SIG-M5 treated with dmso at 0.1 percent for 504 hours (cell line): ENCODE measurements at regions not wholly inside any gene's neighbourhood (a gene's known extent, or its start where the extent isn't known, plus 50 kb on each side); places are given as distances from the start of the nearest gene placed in this dataset.
"Not testable (repeated sequence)": the region's sequence is repeated elsewhere in the genome, so short reads cannot be mapped to it uniquely, and the experiment has no call there.

Experiments
- DNase-seq: peaks from one replicate; lab custom pipeline; 2025; ENCODE audit not compliant: unreplicated experiment; lab: John Stamatoyannopoulos, UW

DNA sequence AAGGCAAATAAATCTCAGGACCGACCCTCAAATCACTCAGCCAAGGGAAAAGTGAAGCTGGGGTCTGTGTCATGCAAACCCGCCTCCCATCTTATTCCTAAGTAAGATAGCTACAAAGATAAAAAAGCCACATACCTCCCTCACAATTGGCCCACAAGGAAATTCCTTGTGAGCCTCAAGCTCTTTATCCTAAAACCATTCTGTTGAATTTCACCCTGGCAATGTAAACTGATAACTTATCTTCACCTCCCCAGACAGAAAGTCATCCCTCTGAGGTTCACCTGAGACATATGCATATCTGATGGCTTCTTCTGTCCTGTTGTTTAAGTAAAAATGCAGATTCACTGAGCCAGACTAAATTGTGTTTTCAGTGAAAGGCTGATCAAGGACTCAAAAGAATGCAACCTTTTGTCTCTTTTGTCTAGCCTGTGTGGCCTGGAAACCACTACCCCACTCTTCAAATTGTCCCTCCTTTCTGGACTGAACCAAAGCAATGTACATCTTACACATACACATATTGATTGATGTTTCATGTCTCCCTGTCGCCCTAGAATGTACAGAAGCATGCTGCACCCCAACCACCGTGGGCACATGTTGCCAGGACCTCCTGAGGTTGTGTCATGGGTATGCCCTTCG, 91.3 kb downstream of the MFAP3L start:
- DNase-seq: no peak

DNA sequence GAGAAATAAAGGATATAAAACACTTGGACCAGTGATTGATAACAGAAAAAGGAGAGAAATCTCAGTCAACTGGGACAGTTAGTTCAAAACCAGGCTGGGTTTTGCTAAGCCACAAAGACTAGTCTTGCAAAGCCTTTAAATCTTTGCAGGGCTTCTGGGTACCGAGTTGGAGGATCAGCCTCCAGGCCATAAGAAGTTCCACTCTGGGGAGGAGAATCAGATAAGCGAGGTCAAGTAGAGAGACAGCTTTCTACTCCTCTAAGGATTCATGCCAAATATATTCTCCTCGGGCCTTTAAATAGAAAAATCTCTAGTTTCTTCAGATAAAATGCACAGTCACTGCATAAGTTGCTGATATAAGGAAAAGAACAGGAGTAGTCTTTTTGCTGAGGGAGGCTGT, 92.7 kb downstream of the MFAP3L start:
- DNase-seq: no peak

DNA sequence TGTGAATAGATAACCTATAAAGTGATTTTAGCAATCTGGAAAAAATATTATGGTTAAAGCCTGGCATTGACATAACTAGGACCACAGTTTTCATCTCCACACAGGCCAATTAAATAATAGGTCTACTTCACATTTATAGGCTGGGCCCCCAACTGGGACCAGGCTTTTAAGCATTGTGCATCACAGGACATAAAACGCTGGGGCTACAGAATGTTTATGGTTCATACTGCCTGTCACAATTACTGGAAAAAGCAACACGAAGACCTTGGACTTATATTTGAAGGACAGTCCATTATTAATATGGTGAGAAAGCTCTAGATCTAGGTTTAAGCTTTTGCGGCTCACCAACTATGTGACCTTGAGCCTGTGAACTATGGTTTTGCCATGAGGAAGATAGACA, 94.2 kb downstream of the MFAP3L start:
- no peak for DNase-seq

DNA sequence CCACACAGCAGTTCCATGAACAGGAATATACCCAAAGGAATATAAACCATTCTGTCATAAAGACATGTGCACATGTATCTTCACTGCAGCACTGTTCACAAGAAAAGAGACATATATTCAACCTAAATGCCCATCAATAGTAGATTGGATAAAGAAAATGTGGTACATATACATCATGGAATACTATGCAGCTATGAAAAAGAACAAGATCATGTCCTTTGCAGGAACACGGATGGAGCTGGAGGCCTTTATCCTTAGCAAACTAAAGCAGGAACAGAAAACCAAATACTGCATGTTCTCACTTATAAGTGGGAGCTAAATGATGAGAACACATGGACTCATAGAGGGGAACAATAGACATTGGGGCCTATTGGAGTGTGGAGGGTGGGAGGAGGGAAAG, 95.4 kb downstream of the MFAP3L start:
- not testable (repeated sequence) for DNase-seq

DNA sequence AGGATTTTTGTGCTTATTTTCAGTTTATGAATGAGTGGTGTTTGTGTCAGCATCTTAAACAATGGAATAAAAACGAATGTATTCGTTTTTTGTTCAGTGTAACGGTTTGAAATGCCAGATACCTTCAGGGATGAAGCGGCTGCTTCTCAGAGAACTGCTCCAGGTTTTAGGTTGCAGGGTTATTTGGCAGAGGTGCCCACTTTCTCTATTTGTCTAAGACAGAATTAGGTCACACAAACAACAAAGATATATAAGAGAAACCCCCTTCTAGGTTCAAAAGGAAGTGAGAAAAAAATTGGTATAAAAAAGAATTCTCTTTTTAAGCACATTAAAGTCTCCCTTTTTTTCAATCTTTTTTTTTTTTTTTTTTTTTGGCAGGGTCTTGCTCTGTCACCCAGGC, 98.9 kb downstream of the MFAP3L start:
- no peak for DNase-seq

DNA sequence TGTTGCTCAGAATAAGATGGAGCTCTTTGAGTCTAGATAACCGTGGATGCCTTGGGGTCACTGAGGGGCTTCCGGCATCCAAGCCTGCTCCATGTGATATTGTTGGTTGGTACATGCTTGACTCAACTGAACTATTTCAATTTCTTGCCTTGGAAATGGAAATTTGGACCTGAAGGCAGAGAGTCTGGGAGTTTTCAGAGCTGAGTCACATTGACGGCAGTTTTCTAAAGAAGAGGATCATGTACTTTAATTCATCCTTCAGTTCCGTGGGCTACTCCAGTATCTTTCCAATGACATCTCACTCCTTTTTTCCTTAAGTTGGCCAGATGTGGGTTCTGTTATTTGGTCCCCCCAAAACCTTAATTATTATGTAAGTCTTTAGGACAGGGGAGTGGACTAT, 100.5 kb downstream of the MFAP3L start:
- DNase-seq: no peak

DNA sequence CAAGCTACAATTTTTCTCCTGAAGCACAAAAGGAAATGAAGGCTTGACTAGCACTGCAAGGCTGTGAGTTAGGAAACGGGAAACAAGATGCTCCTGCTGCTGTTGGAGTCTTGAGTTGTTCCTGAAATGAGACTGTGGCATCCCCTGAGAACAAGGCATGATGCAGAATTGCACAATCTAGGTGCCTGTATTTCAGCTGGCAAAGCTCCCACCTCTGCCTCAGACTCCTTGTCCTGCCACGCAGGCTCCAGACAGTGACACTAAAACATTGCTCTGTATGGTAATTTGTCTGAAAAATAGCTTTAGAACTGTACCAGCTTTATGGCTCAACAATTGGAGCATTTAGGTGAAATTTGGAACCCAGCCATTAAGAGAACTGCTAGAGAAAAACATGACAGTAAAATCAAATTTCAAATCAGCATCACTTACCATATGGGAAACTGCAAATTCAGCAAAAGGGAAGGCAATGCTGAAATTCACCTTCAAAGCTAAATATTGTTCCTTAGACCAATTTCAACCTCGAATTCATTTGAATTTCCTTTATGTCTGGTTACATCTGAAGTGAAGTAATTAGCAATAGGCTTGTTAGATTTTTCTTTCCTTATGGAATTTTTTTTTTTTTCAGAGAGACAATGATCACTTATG, 103.4 kb downstream of the MFAP3L start:
- no peak for DNase-seq

DNA sequence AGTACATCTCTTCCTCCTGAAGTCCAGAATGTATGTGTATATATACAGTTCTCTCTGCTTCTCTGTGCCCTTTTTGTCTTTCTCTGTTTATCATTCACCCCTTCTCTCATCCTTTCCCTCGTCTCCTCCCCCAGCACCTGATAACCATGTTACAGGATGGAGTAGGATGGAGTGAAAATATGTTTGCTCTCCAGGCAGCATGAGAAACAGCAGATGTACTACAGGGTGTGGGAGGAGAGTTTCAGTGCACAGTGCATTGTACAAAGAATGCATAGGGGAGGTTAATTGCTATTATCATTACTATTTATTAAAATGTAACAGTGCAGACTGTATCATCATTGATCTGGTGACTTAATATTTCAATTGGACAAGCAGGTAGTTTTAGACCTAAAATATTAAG, 104.5 kb downstream of the MFAP3L start:
- DNase-seq: no peak

DNA sequence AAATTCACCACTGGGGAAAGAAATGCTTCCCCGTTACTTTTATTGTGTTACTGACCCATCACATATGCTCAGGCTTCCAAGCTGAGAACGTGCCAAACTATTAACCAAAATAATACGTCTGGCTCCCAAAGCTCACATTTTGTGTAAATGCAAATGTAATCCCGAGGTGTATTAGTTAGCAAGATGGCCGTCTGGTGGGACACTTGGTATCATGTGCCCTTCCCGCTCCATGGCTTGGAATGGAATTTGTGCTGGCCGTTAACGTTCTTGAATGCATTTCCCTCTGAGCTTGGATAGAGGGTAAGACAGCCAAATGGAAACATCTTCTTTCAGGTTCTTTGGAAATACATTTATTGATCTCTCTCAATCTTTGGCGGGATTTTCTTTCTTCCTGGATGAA, 105.0 kb downstream of the MFAP3L start:
- DNase-seq: no peak

DNA sequence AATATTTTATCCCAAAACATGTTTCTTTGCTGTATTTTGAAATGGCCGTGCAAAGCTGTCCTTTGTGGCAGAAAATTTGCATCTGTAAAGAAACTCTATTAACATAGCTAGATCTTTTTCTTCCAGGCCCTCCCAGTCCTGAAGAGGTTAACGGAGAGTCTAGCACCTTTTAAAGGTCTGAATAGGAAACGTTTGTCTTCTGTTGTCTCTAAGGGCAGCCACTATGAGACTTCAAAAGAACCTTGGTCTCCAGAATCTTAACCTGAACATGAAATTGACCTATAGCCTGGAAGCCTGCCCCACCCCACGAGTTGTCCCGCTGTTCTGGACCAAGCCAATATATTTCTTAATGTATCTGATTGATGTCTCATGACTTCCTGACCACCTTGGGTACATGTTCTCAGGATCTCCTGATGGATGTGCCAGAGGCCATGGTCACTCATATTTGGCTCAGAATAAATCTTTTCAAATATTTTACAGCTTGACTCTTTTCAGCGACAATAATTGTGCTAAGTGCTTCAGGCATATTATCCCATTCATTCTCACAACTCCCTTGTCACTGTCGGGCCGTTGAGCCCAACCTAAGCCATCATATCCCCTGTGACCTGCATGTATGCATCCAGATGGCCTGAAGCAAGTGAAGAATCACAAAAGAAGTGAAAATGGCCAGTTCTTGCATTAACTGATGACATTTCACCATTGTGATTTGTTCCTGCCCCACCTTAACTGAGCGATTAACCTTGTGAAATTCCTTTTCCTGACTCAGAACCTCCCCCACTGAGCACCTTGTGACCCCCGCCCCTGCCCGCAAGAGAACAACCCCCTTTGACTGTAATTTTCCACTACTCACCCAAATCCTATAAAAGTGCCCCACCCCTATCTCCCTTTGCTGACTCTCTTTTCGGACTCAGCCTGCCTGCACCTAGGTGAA, 106.7 kb downstream of the MFAP3L start:
- not testable (repeated sequence) for DNase-seq

DNA sequence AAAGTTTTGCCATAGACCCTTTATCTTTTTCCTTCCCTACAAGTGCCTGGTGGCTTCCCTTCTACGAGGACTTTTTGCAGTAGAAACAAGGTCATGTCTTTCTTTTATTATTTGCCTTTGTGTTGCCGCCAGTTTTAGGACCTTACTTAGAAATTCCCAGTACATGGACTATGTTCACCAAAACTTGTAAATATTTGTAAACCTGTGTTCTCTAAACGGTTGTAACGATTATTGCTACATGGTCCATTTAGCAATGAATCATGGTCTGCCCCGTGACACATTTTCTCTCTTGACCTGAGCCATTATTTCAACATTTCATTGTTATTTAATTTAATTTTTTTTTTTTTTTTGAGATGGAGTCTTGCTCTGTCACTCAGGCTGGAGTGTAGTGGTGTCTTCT, 110.7 kb downstream of the MFAP3L start:
- DNase-seq: no peak

DNA sequence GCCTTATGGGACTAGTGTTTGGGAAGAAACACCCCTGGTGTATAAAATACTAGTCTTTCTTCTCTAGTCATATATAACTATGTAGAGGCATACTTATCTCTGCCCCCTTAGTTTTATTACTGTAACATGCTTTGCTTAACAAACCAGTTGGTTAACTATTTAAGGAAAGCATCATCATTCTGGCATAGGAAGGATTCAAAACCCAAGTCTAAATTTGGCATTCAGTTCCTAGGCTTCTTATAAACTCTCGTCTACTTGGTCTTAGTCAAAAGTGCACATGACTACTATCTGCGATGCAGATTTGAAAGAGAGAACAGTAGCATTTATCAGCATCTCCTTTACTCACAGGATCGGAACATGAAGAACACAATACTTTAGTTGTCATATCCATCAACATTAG, 111.3 kb downstream of the MFAP3L start:
- no peak for DNase-seq

DNA sequence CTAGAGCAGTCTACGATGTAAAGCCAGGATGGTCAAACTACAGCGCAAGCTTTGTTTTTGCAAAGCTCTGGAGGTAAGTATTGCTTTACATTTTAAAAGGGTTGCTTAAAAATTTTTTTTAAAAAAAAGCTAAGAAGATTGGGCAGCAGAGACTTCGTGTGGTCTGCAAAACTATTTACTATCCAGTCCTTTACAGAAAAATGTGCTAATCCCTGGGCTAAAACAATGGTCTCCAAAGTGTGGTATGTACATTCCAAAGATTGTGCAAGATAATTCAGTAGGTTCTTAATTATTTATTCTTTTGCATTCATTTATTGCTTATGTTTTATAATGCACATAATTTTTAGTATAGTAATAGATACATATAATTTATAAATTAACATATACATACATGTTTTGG, 113.2 kb downstream of the MFAP3L start:
- DNase-seq: no peak

DNA sequence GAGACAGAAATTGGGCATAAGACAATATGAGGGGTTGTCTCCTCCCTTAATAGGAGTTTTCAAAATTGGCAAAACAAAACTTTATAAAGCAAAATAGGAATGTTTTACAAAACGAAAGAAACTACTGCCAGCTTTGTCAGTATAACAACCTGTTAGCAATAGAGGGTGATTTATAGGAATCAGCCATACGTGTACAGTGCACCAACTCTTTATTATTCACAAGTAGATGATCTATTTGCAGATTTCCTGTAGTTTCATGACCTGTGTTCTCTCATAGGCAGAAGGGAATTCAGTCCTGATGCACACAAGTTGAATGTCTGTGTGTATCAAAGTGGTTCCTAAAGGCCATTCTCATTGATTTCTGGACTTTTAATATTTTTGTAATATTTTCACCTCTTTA, 116.3 kb downstream of the MFAP3L start:
- DNase-seq: no peak

DNA sequence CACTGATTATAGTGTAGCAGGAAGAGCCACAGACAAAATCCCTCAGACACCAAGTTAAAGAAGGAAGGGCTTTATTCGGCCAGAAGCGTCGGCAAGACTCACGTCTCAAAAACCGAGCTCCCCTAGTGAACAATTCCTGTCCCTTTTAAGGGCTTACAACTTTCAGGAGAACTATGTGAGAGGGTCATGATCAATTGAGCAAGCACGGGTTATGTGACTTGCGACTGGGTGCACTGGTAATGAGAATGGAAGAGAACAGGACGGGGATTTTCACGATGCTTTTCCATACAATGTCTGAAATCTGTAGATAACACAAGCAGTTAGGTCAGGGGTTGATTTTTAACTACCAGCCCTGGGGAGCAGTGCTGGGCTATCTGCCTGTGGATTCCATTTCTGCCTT, 116.7 kb downstream of the MFAP3L start:
- DNase-seq: no peak

DNA sequence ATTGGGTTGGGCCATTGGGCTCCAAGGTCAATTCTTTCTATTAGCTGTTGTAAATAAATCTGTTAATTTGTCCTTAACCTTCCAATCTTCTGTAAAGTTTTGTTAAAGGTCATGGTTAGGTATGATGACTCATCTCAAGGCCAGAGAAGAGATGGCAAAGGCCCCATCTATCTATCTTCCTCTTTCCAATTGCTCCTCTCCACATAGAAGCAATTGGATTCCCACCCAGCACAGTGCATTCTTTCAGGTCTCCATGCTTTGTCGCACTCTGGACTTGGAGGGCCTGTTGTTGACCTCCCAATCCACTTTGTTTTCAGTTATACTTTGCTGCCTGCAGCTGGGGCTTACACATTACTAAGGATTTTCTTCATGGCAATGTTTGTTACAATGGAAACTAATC, 118.5 kb downstream of the MFAP3L start:
- no peak for DNase-seq

DNA sequence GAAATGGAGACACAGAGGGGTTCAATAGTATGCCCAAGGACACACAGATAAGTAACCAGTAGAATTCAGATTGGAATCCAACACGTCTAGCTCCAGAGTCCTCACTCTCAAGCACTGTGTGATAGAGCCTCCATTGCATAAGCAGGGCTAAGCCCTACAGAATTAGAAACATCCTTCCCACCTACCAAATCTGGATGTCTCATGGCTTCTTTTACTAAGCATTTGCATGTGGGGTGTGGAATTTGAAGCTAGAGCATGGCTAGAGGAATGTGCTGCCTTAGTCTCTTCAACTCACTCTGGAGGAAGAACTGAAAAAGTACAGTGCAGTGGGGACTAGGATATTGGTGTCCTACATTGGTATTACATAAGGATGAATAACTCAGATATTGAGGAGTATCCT, 119.4 kb downstream of the MFAP3L start:
- no peak for DNase-seq

DNA sequence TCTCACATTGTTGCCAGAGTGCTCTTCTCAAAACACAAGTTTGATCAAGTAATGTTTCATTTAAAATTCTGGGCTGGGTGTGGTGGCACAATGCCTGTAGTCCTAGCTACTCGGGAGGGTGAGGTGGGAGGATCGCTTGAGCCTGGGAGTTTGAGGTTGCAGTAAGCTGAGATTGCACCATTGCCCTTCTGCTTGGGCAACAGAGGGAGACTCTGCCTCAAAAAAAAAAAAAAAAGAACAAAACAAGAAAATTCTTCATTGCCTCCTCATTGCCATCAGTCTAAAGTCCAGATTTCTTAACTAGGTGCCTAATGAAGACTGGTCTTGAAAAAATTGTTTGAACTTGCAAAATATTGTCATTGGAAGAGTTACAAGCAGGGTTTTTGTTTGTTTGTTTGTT, 120.1 kb downstream of the MFAP3L start:
- DNase-seq: no peak

DNA sequence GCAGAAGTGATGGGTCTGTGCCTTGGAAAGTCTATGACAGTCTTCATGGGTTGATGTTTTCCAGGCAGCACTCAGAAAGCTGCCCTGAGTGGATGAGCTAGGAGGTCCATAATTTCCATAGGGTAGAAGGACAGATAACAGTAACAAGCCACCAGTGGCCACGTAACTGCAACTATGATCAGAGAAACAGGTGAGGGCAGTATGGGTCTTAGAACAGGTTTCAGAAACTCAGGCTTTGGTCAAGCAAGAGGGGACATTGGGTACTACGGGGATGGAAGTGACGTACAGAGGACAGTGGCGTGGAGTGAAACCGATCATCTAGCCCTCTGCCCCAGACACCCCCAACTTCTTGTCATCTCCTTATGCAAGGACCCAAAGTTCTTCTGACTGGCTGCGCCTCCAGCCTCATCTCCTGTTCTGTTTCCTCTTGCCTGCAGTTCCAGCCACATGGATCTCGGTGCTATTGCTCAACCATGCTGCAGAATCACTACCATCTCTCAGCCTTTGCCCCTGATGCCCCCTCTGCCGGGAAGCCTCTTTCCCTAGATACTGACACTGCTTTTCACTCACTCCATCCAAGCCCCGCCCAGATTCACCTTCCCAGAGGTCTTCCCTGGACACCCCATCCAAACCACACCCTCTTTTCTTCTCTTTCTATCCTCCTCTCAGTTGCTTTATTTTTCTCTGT, 123.4 kb downstream of the MFAP3L start:
- peak; percentile 9 for DNase-seq

DNA sequence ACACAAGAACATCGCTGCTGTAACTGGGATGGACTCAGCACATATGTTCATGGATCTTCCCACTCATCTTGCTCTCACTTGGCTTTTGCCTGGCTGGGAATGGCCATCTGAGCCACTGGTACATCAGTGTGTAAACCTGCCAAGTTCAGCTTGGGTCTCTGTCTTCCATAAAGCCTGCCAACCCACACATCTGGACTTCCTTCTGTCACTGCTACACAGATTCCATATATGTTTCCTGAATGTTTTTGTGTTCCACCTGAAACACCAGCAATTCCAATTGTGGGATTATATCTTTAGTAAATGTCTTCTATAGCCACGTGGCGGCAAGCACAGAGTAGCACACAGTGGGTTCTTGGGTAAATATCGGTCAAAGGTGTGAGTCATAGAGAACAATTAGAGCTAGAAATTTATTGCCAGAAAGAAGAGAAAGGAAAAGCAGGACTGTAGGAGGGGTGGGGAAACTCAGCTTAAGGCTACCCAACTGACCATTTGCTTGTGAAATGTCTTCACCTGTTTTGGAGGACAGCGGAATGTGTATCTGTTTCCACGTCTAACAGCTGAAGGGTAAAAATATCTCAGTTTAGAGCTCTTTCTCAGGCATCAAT, 125.9 kb downstream of the MFAP3L start:
- no peak for DNase-seq

DNA sequence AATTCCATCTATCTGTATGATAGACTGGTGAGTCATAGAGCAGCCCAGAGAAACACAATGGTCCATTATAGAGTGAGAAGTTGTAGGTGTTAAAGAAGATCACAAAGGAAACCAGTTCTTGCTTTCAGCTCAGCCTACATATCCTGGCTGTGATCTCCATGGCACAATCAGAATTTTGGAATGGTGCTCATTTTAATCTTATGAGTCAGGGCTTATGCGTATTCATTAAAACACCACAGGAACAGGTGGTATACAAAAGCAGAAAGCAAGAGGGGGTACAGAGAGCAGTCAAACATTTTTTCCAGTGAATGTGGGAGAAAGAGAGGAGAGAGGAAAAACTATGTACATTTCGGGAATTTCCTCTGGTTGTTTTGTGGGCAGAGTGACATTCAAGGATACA, 126.9 kb downstream of the MFAP3L start:
- no peak for DNase-seq
